HepG2 (cell line): ENCODE measurements at regions not wholly inside any gene's neighbourhood (a gene's known extent, or its start where the extent isn't known, plus 50 kb on each side); places are given as distances from the start of the nearest gene placed in this dataset.
A peak's percentile ranks its signal among the peaks of the same experiment; 100 is the strongest.

ENCODE experiments used
- BHLHE40 ChIP-seq: IDR thresholded peaks from 2 replicates; pipeline ENCODE4 v1.6.1; 2011; ENCODE audit warnings: low read length, improper control_type of control experiment
- CEBPB ChIP-seq: IDR thresholded peaks from 2 replicates; pipeline ENCODE4 v1.6.1; 2011; ENCODE audit warnings: low read depth, low read length, improper control_type of control experiment, borderline replicate concordance
- FOSL1 ChIP-seq: sonication (generic); formaldehyde crosslinking; IDR thresholded peaks from 2 replicates; pipeline ENCODE4 v1.9.0; 2021; ENCODE audit warnings: missing genetic modification reagents, borderline replicate concordance
- FOXJ3 ChIP-seq: sonication (generic); formaldehyde crosslinking; IDR thresholded peaks from 2 replicates; pipeline ENCODE4 v1.4.0; 2020; ENCODE audit warnings: missing genetic modification reagents, mild to moderate bottlenecking, borderline replicate concordance
- HDAC2 ChIP-seq: sonication (generic); formaldehyde crosslinking; IDR thresholded peaks from 2 replicates; pipeline ENCODE4 v1.4.0; 2020; ENCODE audit warnings: missing genetic modification reagents
- KAT7 ChIP-seq: IDR thresholded peaks from 2 replicates; pipeline ENCODE4 v1.6.1; 2018; ENCODE audit warnings: borderline replicate concordance, missing compliant biosample characterization
- KAT8 ChIP-seq: IDR thresholded peaks from 2 replicates; pipeline ENCODE4 v1.6.1; 2016; ENCODE audit warnings: missing genetic modification reagents, missing compliant biosample characterization
- MATR3 ChIP-seq: sonication (generic); formaldehyde crosslinking; IDR thresholded peaks from 2 replicates; pipeline ENCODE4 v1.4.0; 2020; ENCODE audit warnings: missing genetic modification reagents
- POGZ ChIP-seq: sonication (generic); formaldehyde crosslinking; IDR thresholded peaks from 2 replicates; pipeline ENCODE4 v1.4.0; 2020; ENCODE audit warnings: mild to moderate bottlenecking, missing genetic modification reagents
- RCOR2 ChIP-seq: IDR thresholded peaks from 2 replicates; pipeline ENCODE4 v1.6.1; 2016; ENCODE audit warnings: missing biosample characterization, missing genetic modification reagents
- SALL1 ChIP-seq: sonication (generic); formaldehyde crosslinking; IDR thresholded peaks from 2 replicates; pipeline ENCODE4 v1.8.0; 2022; ENCODE audit warnings: mild to moderate bottlenecking, missing genetic modification reagents
- SAP130 ChIP-seq: IDR thresholded peaks from 2 replicates; pipeline ENCODE4 v1.6.1; 2016; ENCODE audit warnings: low read depth
- SRY ChIP-seq: sonication (generic); formaldehyde crosslinking; IDR thresholded peaks from 2 replicates; pipeline ENCODE4 v1.8.0; 2022; ENCODE audit warnings: mild to moderate bottlenecking, missing genetic modification reagents
- TOE1 ChIP-seq: sonication (generic); formaldehyde crosslinking; IDR thresholded peaks from 2 replicates; pipeline ENCODE4 v1.4.0; 2020; ENCODE audit warnings: mild to moderate bottlenecking, missing genetic modification reagents
- ZFP62 ChIP-seq: sonication (generic); formaldehyde crosslinking; IDR thresholded peaks from 2 replicates; pipeline ENCODE4 v1.4.0; 2020; ENCODE audit warnings: missing genetic modification reagents
- ZMYM4 ChIP-seq: sonication (generic); formaldehyde crosslinking; IDR thresholded peaks from 2 replicates; pipeline ENCODE4 v1.8.1; 2023; ENCODE audit warnings: mild to moderate bottlenecking, missing genetic modification reagents
- TF ChIP-seq, protein P1 (sequence below): sonication (generic); formaldehyde crosslinking; IDR thresholded peaks from 2 replicates; pipeline ENCODE4 v1.5.0; 2020; ENCODE audit warnings: missing genetic modification reagents, mild to moderate bottlenecking, borderline replicate concordance
- TF ChIP-seq, protein P2 (sequence below): IDR thresholded peaks from 2 replicates; pipeline ENCODE4 v1.6.1; 2016; ENCODE audit warnings: control low read depth
- TF ChIP-seq, protein P3 (sequence below), 2 experiments: sonication (generic) in 1 of 2; formaldehyde crosslinking in 1 of 2; IDR thresholded peaks; 2 replicates each; pipeline versions ENCODE4 v1.5.1 to v1.6.1; 2011 to 2020; ENCODE audit warnings: borderline replicate concordance in 1 of 2, low read depth in 1 of 2, low read length in 1 of 2, mild to moderate bottlenecking in 1 of 2, missing genetic modification reagents in 1 of 2, moderate library complexity in 1 of 2
- TF ChIP-seq, protein P4 (sequence below): IDR thresholded peaks from 2 replicates; pipeline ENCODE4 v1.6.1; 2016
- TF ChIP-seq, protein P5 (sequence below): sonication (generic); formaldehyde crosslinking; IDR thresholded peaks from 2 replicates; pipeline ENCODE4 v1.4.0; 2020; ENCODE audit warnings: missing genetic modification reagents
- TF ChIP-seq, protein P6 (sequence below): sonication (generic); formaldehyde crosslinking; IDR thresholded peaks from 2 replicates; pipeline ENCODE4 v1.8.0; 2022; ENCODE audit warnings: mild to moderate bottlenecking, missing genetic modification reagents, moderate library complexity
- TF ChIP-seq, protein P7 (sequence below): IDR thresholded peaks from 2 replicates; pipeline ENCODE4 v1.6.1; 2016; ENCODE audit warnings: mild to moderate bottlenecking

DNA sequence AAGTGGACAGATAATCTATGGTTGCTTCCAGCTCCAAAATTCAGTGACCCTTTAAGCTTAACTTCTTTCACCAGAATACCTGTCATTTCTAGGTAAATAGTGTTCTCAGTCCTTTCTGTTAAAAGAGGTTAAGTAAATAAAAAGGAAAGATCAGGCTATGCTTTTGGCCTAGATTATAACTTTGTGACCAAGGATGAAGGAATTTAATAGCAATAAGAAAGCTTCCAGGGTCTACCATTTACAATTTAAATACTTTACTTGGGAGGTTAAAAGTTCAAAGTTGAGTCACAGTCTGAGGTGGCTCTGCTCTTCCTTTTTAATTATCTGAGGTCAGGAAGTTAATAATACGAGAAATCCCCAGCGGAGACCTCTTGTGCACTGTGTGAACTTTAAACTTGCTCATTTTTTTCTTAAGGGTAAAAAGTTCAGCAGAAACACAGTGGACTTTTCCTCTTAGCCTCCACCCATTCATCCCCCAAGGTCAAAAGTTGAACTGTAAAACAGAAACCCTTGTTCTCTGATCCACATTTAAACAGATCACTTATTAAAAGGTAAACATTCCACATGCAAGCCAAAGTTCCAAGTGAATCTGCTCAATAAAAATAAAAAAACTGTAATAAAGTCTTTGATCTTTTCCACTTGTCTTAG lies 187.1 kb downstream of the NRIP1 start (continued):
- TF ChIP-seq SAP130 (peak; percentile 58), KAT8 (no peak), SALL1 (CRISPR knock-in tag) (peak; percentile 48; the same call in 1 of the 2 replicates), HDAC2 (CRISPR knock-in tag) (peak; percentile 53; the same call in 1 of the 2 replicates), CEBPB (no peak), FOXJ3 (CRISPR knock-in tag) (peak; percentile 64; the same call in 1 of the 2 replicates), MATR3 (no peak), TOE1 (CRISPR knock-in tag) (no peak), SRY (no peak), ZFP62 (CRISPR knock-in tag) (no peak), POGZ (CRISPR knock-in tag) (peak; percentile 73), FOSL1 (CRISPR knock-in tag) (peak; percentile 30; the same call in 1 of the 2 replicates), KAT7 (CRISPR knock-in tag) (no peak), ZMYM4 (CRISPR knock-in tag) (peak; percentile 69), RCOR2 (CRISPR knock-in tag) (peak; percentile 67), BHLHE40 (no peak)
- TF ChIP-seq, protein P1, sequence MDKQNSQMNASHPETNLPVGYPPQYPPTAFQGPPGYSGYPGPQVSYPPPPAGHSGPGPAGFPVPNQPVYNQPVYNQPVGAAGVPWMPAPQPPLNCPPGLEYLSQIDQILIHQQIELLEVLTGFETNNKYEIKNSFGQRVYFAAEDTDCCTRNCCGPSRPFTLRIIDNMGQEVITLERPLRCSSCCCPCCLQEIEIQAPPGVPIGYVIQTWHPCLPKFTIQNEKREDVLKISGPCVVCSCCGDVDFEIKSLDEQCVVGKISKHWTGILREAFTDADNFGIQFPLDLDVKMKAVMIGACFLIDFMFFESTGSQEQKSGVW (CRISPR knock-in tag): no peak
- TF ChIP-seq, protein P2, sequence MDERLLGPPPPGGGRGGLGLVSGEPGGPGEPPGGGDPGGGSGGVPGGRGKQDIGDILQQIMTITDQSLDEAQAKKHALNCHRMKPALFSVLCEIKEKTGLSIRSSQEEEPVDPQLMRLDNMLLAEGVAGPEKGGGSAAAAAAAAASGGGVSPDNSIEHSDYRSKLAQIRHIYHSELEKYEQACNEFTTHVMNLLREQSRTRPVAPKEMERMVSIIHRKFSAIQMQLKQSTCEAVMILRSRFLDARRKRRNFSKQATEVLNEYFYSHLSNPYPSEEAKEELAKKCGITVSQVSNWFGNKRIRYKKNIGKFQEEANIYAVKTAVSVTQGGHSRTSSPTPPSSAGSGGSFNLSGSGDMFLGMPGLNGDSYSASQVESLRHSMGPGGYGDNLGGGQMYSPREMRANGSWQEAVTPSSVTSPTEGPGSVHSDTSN (CRISPR knock-in tag): no peak
- TF ChIP-seq, protein P3, sequence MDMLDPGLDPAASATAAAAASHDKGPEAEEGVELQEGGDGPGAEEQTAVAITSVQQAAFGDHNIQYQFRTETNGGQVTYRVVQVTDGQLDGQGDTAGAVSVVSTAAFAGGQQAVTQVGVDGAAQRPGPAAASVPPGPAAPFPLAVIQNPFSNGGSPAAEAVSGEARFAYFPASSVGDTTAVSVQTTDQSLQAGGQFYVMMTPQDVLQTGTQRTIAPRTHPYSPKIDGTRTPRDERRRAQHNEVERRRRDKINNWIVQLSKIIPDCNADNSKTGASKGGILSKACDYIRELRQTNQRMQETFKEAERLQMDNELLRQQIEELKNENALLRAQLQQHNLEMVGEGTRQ (IDR thresholded peaks at IDR 0.05; ENCODE audit: low read depth, low read length): no peak
- TF ChIP-seq, protein P3 (CRISPR knock-in tag; IDR thresholded peaks at IDR 0.05; ENCODE audit: borderline replicate concordance): no peak
- TF ChIP-seq, protein P4, sequence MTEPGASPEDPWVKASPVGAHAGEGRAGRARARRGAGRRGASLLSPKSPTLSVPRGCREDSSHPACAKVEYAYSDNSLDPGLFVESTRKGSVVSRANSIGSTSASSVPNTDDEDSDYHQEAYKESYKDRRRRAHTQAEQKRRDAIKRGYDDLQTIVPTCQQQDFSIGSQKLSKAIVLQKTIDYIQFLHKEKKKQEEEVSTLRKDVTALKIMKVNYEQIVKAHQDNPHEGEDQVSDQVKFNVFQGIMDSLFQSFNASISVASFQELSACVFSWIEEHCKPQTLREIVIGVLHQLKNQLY (CRISPR knock-in tag): 0 out of 2 replicates have a peak, but pooled peaks have one; percentile 5
- TF ChIP-seq, protein P5, sequence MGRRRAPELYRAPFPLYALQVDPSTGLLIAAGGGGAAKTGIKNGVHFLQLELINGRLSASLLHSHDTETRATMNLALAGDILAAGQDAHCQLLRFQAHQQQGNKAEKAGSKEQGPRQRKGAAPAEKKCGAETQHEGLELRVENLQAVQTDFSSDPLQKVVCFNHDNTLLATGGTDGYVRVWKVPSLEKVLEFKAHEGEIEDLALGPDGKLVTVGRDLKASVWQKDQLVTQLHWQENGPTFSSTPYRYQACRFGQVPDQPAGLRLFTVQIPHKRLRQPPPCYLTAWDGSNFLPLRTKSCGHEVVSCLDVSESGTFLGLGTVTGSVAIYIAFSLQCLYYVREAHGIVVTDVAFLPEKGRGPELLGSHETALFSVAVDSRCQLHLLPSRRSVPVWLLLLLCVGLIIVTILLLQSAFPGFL (CRISPR knock-in tag): no peak
- TF ChIP-seq, protein P6, sequence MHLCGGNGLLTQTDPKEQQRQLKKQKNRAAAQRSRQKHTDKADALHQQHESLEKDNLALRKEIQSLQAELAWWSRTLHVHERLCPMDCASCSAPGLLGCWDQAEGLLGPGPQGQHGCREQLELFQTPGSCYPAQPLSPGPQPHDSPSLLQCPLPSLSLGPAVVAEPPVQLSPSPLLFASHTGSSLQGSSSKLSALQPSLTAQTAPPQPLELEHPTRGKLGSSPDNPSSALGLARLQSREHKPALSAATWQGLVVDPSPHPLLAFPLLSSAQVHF (CRISPR knock-in tag): no peak
- TF ChIP-seq, protein P7, sequence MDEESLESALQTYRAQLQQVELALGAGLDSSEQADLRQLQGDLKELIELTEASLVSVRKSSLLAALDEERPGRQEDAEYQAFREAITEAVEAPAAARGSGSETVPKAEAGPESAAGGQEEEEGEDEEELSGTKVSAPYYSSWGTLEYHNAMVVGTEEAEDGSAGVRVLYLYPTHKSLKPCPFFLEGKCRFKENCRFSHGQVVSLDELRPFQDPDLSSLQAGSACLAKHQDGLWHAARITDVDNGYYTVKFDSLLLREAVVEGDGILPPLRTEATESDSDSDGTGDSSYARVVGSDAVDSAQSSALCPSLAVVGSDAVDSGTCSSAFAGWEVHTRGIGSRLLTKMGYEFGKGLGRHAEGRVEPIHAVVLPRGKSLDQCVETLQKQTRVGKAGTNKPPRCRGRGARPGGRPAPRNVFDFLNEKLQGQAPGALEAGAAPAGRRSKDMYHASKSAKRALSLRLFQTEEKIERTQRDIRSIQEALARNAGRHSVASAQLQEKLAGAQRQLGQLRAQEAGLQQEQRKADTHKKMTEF (CRISPR knock-in tag): peak; percentile 65
